IPS DF 6.9 (cell line): ENCODE measurements at regions not wholly inside any gene's neighbourhood (a gene's known extent, or its start where the extent isn't known, plus 50 kb on each side); places are given as distances from the start of the nearest gene placed in this dataset.

Experiments used
- DNase-seq: peaks from one replicate; pipeline ENCODE4 v3.0.0-alpha.2; 2013; ENCODE audit warnings: low read depth, low spot score
- H3K27ac ChIP-seq: one replicate; pipeline ENCODE4 v1.5.1; 2013; ENCODE audit warnings: low read length, control low read depth
- H3K27me3 ChIP-seq: 2 replicates; pipeline ENCODE4 v1.6.1; 2013; ENCODE audit warnings: mild to moderate bottlenecking, low read length; ENCODE audit not compliant: control insufficient read depth, insufficient read depth
- H3K36me3 ChIP-seq: 2 replicates; pipeline ENCODE4 v1.6.1; 2013; ENCODE audit warnings: low read length; ENCODE audit not compliant: control insufficient read depth, insufficient read depth
- H3K4me1 ChIP-seq: 2 replicates; pipeline ENCODE4 v1.6.1; 2013; ENCODE audit warnings: low read length; ENCODE audit not compliant: control insufficient read depth, insufficient read depth
- H3K4me3 ChIP-seq: 2 replicates; pipeline ENCODE4 v1.5.1; 2013; ENCODE audit warnings: mild to moderate bottlenecking, low read length
- H3K9me3 ChIP-seq: 2 replicates; pipeline ENCODE4 v1.6.1; 2013; ENCODE audit warnings: low read length, inconsistent platforms; ENCODE audit not compliant: control insufficient read depth, insufficient read depth
- WGBS: extraction: QIAGEN DNeasy Blood & Tissue Kit; methylation state at CpG from one replicate; pipeline ENCODE4 v1.1.7; 2013; ENCODE audit warnings: mixed read lengths, missing lambda C conversion rate; ENCODE audit not compliant: insufficient read length, insufficient coverage; 5-methylcytosine and 5-hydroxymethylcytosine counted together

DNA sequence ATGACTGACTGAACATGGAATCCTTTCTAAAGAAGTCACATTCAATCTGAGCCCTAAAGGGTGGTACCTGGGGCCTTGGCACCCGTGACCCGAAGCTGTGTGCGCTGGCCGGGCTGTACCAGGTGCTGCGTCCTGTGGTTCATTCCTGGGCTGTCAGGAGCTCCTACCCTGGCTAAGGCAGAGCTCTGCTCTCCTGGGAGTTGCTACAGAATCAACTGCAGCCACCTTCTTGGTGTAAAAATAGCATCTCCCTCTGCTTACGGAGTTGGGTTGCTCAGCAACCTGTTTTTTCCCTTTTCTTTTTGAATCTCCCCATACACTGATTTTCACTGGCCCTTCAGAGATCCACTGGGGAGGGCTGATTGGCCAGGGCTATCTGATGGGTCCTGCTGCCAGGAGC, 236.6 kb upstream of the PDE10A start:
- Histone ChIP-seq H3K4me3 (no peak overlapping the region), H3K27me3 (no peaks in the 10 kb centered on the region), H3K27ac (no peak overlapping the region), H3K4me1 (no peaks in the 10 kb centered on the region), H3K36me3 (no peaks in the 10 kb centered on the region), H3K9me3 (no peaks in the 10 kb centered on the region)
- WGBS = no CpG with 5 or more reads among the region's 6 CpGs
- no peak for DNase-seq

DNA sequence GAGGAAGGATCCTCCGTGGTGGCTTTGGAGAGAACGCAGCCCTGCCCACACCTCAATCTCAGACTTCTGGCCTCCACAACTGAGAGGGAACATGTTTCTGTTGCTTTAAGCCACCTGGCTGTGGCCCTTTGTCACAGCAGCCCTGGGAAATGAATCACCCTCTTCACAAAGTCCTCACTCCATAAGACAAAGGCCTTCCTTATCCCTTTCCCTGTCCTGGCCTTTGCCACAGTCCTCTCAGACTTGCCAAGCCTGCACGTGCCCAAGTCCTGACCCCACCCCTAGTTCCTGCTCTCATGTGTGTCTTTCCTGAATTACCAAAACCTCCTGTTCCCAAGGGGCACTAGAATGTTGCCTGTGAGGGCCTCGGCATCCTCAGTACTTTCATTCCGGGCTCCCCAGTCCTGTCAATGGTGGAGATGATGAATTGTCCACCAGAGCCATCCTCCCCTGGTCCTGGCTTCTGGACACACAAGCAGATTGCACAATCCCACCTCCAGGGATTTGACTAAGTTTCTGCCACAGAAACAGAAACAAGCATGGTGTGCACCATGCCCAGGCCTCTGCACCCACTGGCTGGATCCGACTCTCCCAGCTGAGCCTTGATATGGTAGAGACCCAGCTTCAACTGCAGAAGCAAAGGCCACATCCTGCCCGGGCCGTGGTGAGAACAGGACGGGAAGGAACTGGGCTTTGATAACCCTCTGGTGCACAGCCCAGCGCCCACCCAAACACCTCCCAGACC, 232.6 kb upstream of the PDE10A start:
- H3K9me3 ChIP-seq = no peaks in the 10 kb centered on the region
- H3K4me1 ChIP-seq = no peaks in the 10 kb centered on the region
- H3K36me3 ChIP-seq = no peaks in the 10 kb centered on the region
- H3K27me3 ChIP-seq = no peaks in the 10 kb centered on the region
- no peak overlapping the region for H3K4me3 ChIP-seq
- no CpG with 5 or more reads among the region's 10 CpGs for WGBS
- H3K27ac ChIP-seq = no peak overlapping the region
- no peak for DNase-seq

DNA sequence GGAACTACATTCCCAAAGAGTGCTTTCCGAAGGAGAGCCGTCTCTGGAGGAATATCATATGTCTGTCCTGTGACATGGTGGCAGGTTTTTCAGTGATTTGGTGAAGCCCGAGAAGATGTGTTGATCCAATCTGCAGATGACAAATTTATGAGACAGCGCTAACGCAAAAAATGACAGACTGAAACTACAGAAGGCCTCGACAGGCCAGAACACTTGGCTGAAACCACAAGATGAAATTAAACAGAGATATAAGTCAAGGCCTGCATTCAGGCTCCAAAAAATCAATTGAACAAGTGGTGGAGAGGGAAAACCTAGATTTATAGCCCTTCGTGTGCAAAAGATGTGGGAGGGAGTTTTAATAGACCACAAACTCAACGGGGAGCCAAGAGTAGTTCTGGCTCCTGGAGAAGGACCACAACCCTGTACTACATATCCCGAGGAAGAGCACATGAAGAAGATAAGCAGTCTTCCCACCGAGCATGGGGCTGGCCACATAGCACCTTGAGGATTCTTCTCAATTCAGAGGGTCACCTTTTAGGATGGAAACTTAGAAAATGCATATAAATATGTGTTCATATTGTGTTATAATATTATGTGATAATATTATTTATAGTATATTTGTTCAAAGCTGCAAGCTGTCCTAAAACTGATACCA, 231.3 kb upstream of the PDE10A start:
- Histone ChIP-seq H3K27ac (no peak overlapping the region), H3K4me3 (no peak overlapping the region), H3K9me3 (no peaks in the 10 kb centered on the region), H3K27me3 (peaks cover under 1% of the 10 kb centered on the region; the same call in 1 of the 2 replicates), H3K36me3 (no peaks in the 10 kb centered on the region), H3K4me1 (no peaks in the 10 kb centered on the region)
- no peak for DNase-seq
- no CpG with 5 or more reads among the region's 10 CpGs for WGBS

DNA sequence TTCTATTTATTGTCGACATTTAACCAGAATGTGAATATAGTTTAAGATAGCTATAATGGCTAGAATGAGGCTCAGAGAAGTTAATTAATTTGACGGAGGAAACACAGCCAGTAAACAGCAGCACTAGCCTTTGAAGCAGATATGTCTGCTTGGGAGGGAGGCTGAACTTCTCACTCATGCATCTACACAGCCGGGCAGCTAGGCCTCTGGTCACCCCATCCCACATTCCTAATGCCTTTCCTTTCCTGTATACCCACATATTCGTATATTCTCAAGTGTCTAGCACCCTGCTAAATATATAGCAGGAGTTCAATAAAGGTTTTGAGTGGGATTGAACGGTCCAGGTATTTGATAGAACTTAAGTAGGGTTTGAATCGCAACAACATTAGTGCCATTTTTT, 230.4 kb upstream of the PDE10A start:
- no peaks in the 10 kb centered on the region for H3K9me3 ChIP-seq
- H3K4me3 ChIP-seq = no peak overlapping the region
- peaks cover 2% of the 10 kb centered on the region; the same call in 1 of the 2 replicates for H3K27me3 ChIP-seq
- H3K36me3 ChIP-seq = no peaks in the 10 kb centered on the region
- no peak for DNase-seq
- no peak overlapping the region for H3K27ac ChIP-seq
- WGBS = no CpG with 5 or more reads among the region's 6 CpGs
- no peaks in the 10 kb centered on the region for H3K4me1 ChIP-seq

DNA sequence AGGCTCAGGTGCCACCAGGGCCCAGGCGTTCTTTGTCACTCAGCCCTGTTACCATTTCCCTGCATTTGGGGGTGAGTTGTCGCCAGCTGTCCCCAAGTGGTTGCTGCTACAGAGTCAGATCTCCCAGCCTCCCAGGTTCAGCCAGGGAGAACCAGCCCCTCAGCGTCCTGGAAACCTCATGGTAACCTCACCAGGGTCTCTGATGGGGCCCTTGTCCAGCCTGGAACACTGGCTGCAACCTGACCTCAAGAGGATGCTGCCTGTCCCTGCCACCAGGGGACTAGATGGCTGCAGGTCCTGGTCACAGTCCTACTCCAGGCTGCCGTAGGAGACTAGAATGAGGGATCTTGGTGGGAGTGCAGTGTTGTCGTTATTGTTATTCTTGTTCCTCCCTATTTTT, 228.3 kb upstream of the PDE10A start:
- Histone ChIP-seq H3K9me3 (no peaks in the 10 kb centered on the region), H3K27ac (no peak overlapping the region), H3K27me3 (peaks cover 2% of the 10 kb centered on the region; the same call in 1 of the 2 replicates), H3K36me3 (no peaks in the 10 kb centered on the region), H3K4me1 (no peaks in the 10 kb centered on the region), H3K4me3 (no peak overlapping the region)
- WGBS = no CpG with 5 or more reads among the region's 5 CpGs
- DNase-seq = no peak

DNA sequence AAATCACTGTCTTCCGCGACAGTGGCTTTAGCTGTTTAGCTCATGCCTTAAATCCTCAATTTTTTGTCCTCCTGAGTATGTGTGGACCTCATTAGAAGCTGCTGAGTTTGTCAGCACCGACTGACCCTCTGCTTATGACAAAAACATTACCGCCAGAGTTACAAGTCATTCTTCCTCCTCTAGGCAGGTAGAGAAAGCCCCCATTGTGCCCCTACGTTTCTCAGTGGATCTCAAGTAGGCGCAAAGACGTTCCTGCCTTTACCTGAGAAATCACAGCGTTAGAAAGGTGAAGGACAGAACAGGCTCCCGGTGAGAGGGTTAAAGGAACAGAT, 227.3 kb upstream of the PDE10A start:
- H3K9me3 ChIP-seq = no peaks in the 10 kb centered on the region
- H3K36me3 ChIP-seq = no peaks in the 10 kb centered on the region
- no CpG with 5 or more reads among the region's 9 CpGs for WGBS
- no peak for DNase-seq
- H3K27ac ChIP-seq = no peak overlapping the region
- peaks cover 2% of the 10 kb centered on the region; the same call in 1 of the 2 replicates for H3K27me3 ChIP-seq
- no peaks in the 10 kb centered on the region for H3K4me1 ChIP-seq
- no peak overlapping the region for H3K4me3 ChIP-seq

DNA sequence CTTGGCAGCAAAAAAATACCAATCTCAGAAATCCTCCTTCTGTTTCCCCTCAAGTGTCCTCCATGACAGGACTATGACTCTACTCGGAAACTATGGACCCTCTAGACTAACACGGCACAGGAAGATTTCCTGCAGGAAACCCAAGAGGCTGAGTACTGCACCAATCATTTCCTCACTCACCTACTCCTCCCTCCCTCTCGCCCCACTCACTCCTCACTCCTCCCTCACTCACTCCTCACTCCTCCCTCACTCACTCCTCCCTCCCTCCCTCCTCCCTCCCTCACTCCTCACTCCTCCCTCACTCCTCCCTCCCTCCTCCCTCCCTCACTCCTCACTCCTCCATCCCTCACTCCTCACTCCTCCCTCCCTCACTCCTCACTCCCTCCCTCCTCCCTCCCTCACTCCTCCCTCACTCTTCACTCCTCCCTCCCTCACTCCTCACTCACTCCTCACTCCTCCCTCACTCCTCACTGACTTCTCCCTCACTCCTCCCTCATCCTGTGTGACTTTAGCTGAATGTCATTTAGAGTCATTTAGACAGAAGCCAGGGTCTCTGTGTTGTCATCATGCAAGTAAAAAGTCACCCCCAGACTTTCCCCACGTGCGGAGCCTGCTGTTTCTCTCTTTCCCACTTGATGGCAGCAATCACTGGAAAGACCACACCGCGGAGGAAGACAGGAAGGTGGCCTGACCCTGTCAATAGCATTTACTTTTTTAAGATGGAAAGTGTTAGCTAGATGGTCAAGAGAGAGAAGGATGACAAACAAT, 226.8 kb upstream of the PDE10A start:
- Histone ChIP-seq H3K4me3 (no peak overlapping the region; the same call in 1 of the 2 replicates), H3K36me3 (no peaks in the 10 kb centered on the region), H3K9me3 (no peaks in the 10 kb centered on the region), H3K4me1 (no peaks in the 10 kb centered on the region), H3K27me3 (peaks cover 2% of the 10 kb centered on the region; the same call in 1 of the 2 replicates), H3K27ac (no peak overlapping the region)
- WGBS = 100% methylated on average over 1 of the region's 7 CpGs
- peak; percentile 39 for DNase-seq

DNA sequence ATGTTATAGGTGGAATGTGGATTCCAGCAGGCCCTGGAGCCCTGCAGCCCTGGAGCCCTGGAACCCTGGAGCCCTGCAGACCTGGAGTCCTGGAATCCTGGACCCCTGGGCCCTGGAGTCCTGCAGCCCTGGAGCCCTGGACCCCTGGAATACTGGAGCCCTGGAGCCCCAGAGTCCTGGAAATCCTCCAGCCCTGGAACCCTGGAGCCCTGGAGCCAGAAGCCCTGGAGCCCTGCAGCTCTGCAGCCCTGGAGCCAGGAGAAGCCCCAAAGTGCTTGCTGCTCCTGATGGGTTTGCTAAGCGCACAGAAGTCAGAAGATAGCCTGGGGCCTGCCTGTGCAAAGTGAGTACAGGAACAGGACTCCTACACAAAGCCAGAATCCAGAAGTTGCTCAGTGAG, 223.1 kb upstream of the PDE10A start:
- no peaks in the 10 kb centered on the region for H3K9me3 ChIP-seq
- DNase-seq = no peak
- peaks cover 2% of the 10 kb centered on the region; the same call in 1 of the 2 replicates for H3K27me3 ChIP-seq
- H3K36me3 ChIP-seq = no peaks in the 10 kb centered on the region
- WGBS = no CpG with 5 or more reads among the region's 1 CpG
- no peak overlapping the region for H3K27ac ChIP-seq
- no peak overlapping the region for H3K4me3 ChIP-seq
- H3K4me1 ChIP-seq = no peaks in the 10 kb centered on the region; the same call in 1 of the 2 replicates

DNA sequence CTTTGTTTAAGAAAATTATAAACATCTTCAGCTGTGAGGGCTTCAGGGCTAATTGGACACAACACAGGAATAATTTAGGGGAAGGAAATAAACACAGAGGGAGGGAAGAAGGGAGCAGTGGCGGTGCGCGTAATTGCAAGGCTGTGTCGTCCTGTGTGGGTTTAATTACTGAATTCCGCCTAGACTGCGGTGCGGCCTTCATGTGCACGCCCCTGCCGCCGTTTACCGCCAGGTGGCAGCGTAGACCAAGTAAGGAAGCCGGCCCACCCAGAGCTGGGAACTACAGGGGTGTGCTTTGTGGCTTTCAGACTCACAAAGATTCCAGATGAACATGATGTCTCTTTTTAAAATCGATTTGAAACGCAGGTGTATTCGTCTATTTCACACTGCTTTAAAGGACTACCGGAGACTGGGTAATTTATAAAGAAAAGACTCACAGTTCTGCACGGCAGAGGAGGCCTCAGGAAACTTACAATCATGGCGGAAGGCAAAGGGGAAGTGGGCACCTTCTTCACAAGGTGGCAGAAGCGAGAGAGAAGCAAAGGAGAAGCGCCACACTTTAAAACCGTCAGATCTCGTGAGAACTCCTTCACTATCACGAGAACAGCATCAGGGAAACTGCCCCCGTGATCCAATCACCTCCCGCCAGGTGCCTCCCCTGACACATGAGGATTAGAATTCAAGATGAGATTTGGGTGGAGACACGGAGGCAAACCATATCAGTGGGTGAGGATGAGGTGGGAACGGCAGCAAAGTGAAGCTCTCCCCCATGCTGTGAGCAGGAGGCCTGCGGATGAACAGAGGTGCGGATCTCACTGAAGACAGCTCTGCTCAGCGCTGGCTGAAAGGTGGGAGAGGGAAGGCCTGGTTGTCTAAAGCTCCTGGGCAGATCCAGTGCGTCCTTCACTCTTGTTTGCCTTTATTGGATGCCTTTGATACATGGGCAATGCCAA, 222.0 kb upstream of the PDE10A start:
- WGBS = no CpG with 5 or more reads among the region's 32 CpGs
- H3K27ac ChIP-seq = no peak overlapping the region
- no peak overlapping the region for H3K4me3 ChIP-seq
- H3K36me3 ChIP-seq = no peaks in the 10 kb centered on the region
- DNase-seq = peak; percentile 61
- no peaks in the 10 kb centered on the region for H3K9me3 ChIP-seq
- H3K27me3 ChIP-seq = peaks cover 2% of the 10 kb centered on the region; the same call in 1 of the 2 replicates
- no peaks in the 10 kb centered on the region; the same call in 1 of the 2 replicates for H3K4me1 ChIP-seq
